WERI-Rb-1 (cell line): ENCODE measurements at regions not wholly inside any gene's neighbourhood (a gene's known extent, or its start where the extent isn't known, plus 50 kb on each side); places are given as distances from the start of the nearest gene placed in this dataset.

Experiments used
- DNase-seq: peaks from one replicate; pipeline ENCODE4 v3.0.0-alpha.2; 2020
- H3K27ac ChIP-seq: fragments of 250-450 bp; sonication (Bioruptor Pico); 2 replicates; pipeline ENCODE4 v1.5.1; 2020; ENCODE audit warnings: mild to moderate bottlenecking, moderate library complexity
- H3K27me3 ChIP-seq: fragments of 250-450 bp; sonication (Bioruptor Pico); 2 replicates; pipeline ENCODE4 v1.5.1; 2021; ENCODE audit warnings: mild to moderate bottlenecking, low read depth, moderate library complexity; ENCODE audit not compliant: insufficient read depth, severe bottlenecking
- H3K36me3 ChIP-seq: fragments of 250-450 bp; sonication (Bioruptor Pico); 2 replicates; pipeline ENCODE4 v1.5.1; 2020; ENCODE audit warnings: mild to moderate bottlenecking, moderate library complexity
- H3K4me3 ChIP-seq: 2 replicates; pipeline ENCODE4 v1.5.1; 2011; ENCODE audit warnings: low read depth, mild to moderate bottlenecking, control low read depth, low read length
- H3K9me3 ChIP-seq: fragments of 250-450 bp; sonication (Bioruptor Pico); 2 replicates; pipeline ENCODE4 v1.5.1; 2021; ENCODE audit warnings: mild to moderate bottlenecking, moderate library complexity; ENCODE audit not compliant: severe bottlenecking
- CTCF ChIP-seq: IDR thresholded peaks from 2 replicates; pipeline ENCODE4 v1.5.1; 2011; ENCODE audit warnings: low read depth, mild to moderate bottlenecking, control low read depth, inconsistent platforms, low read length

- no peaks in the 10 kb centered on the region for H3K36me3 ChIP-seq
- H3K27ac ChIP-seq: no peak overlapping the region
- no peaks in the 10 kb centered on the region for H3K9me3 ChIP-seq
- no peak overlapping the region for H3K4me3 ChIP-seq
- H3K27me3 ChIP-seq: peaks cover 19% of the 10 kb centered on the region
- no peak for TF ChIP-seq CTCF
- DNase-seq: no peak
Observed at GRCh38 chr5:53359916-53360517, 120.4 kb upstream of the FST start.

DNA sequence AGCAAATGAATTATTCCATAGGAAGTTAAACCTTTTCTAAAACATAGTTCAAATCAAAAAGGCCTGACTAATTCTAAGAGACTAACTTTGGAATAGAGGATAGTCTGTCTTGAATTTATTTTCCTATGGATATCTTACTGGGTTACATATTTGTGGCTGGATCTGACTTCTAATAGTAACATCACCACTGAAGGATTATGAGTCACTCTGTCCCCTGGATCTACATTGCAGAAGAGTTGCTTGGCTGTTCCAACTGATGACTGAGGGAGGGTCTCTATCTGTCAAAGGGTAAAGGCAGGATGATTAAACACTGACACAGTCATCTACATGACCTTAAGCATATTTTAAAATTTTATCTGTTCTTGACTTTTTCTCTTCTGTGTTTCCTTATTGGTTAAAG lies 119.6 kb upstream of the FST start:
- Histone ChIP-seq H3K36me3 (no peaks in the 10 kb centered on the region), H3K9me3 (no peaks in the 10 kb centered on the region), H3K27me3 (peaks cover 20% of the 10 kb centered on the region), H3K27ac (no peak overlapping the region), H3K4me3 (no peak overlapping the region)
- DNase-seq: no peak
- TF ChIP-seq CTCF: no peak

GRCh38 chr5:53361708-53362107 lies 118.7 kb upstream of the FST start:
- Histone ChIP-seq H3K9me3 (no peaks in the 10 kb centered on the region), H3K27me3 (peaks cover 24% of the 10 kb centered on the region), H3K27ac (no peak overlapping the region), H3K36me3 (no peaks in the 10 kb centered on the region), H3K4me3 (no peak overlapping the region)
- DNase-seq: no peak
- TF ChIP-seq CTCF: no peak

DNA sequence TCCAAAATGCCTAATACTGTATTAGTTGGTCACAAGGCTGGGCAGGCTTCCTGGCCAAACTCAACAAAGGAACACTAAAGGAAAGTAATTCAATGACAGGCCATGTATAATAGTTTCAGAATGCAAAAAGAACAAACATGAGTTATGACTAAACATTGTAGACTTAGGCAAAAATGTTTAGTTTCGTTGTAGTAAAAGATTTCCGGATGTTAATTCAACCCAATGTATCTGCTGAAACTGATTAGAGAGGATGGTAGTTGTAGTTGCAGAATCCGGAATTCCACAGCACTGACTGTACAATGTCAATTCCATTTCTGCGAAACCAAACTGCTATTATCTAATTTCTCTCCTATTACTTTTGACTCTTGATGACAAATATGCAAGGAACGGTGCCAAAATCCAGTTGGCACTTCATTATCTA lies 117.9 kb upstream of the FST start:
- Histone ChIP-seq H3K4me3 (no peak overlapping the region), H3K36me3 (no peaks in the 10 kb centered on the region), H3K9me3 (no peaks in the 10 kb centered on the region), H3K27ac (no peak overlapping the region), H3K27me3 (peaks cover 22% of the 10 kb centered on the region)
- TF ChIP-seq CTCF: no peak
- DNase-seq: no peak

GRCh38 chr5:53364061-53364460 lies 116.4 kb upstream of the FST start:
- Histone ChIP-seq H3K9me3 (no peaks in the 10 kb centered on the region), H3K27ac (no peak overlapping the region), H3K36me3 (no peaks in the 10 kb centered on the region), H3K27me3 (peaks cover 21% of the 10 kb centered on the region), H3K4me3 (no peak overlapping the region)
- DNase-seq: no peak
- TF ChIP-seq CTCF: no peak

DNA sequence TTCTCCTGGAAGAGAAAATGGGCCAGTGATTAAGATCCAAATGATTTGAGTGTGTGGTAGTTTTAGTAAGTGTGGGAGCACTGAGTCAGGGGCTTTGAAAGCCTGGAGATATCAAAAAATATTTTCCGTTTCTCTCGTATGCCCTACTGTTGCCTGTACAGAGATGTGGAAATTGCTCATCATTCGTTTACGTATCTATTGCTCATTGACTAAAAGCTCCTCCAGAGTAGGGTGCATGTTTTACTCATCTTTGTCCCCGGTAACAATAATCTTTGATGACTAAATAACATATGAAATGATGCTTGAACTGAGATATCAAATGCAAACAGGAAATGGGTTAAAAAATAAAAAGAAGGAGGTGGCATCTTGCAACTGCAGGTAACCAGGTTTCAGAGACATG lies 114.2 kb upstream of the FST start:
- H3K36me3 ChIP-seq: no peaks in the 10 kb centered on the region
- no peak overlapping the region for H3K27ac ChIP-seq
- H3K9me3 ChIP-seq: no peaks in the 10 kb centered on the region
- H3K4me3 ChIP-seq: no peak overlapping the region
- no peak for DNase-seq
- H3K27me3 ChIP-seq: peaks cover 21% of the 10 kb centered on the region
- no peak for TF ChIP-seq CTCF
